B cell (primary cell): ENCODE measurements at regions not wholly inside any gene's neighbourhood (a gene's known extent, or its start where the extent isn't known, plus 50 kb on each side); places are given as distances from the start of the nearest gene placed in this dataset.

Source experiments
- ATAC-seq: fragments of 200-7000 bp; cut with Tn5 transposase; one replicate; pipeline ENCODE4 v1.10.0; 2021; ENCODE audit warnings: low read depth, mild to moderate bottlenecking, moderate number of reproducible peaks, moderate library complexity
- CTCF ChIA-PET: fragments of 350-600 bp; sonication (Branson Sonifier 250); formaldehyde crosslinking; loops from one replicate; lab custom pipeline; 2021; ENCODE audit warnings: antibody characterized with exemption, inconsistent platforms; lab: Charles Lee
- POLR2A ChIA-PET: fragments of 350-600 bp; sonication (Branson Sonifier 250); formaldehyde crosslinking; loops from one replicate; lab custom pipeline; 2021; ENCODE audit warnings: antibody characterized with exemption; lab: Charles Lee
- DNase-seq: peaks from one replicate; pipeline ENCODE4 v3.0.0; 2013
- H2AFZ ChIP-seq: 2 replicates; pipeline ENCODE4 v1.6.1; 2012; ENCODE audit warnings: mild to moderate bottlenecking, low read depth, low read length; ENCODE audit not compliant: insufficient read depth, poor library complexity, severe bottlenecking
- H3K27ac ChIP-seq, 2 donors: 1 replicate in 1 of 2; 2 replicates in 1 of 2; pipeline ENCODE4 v1.5.1; 2012 to 2013; ENCODE audit warnings: low read length in 2 of 2, mild to moderate bottlenecking in 2 of 2, moderate library complexity in 1 of 2
- H3K27me3 ChIP-seq, 4 experiments: fragments of 200-600 bp in 1 of 4; sonication (generic) in 1 of 4; replicated peaks in 1 of 4; 1 replicate in 2 of 4; 2 replicates in 2 of 4; pipeline versions ENCODE4 v1.6.1 to v1.7.0; 2013 to 2016; ENCODE audit warnings: low read length in 3 of 4, mild to moderate bottlenecking in 2 of 4, mixed read lengths in 1 of 4, moderate library complexity in 1 of 4; ENCODE audit not compliant: insufficient read depth in 4 of 4, control insufficient read depth in 3 of 4; ENCODE audit errors: control extremely low read depth in 1 of 4
- H3K36me3 ChIP-seq, 2 experiments: replicated peaks in 1 of 2; 1 replicate in 1 of 2; 2 replicates in 1 of 2; pipeline versions ENCODE4 v1.6.1 to v1.7.1; 2013; ENCODE audit warnings: low read length in 1 of 2; ENCODE audit not compliant: insufficient read depth in 2 of 2, control insufficient read depth in 1 of 2; ENCODE audit errors: control extremely low read depth in 1 of 2, extremely low read depth in 1 of 2
- H3K4me1 ChIP-seq, 2 donors: fragments of 200-600 bp in 1 of 2; sonication (generic) in 1 of 2; 1 replicate in 1 of 2; 2 replicates in 1 of 2; pipeline versions ENCODE4 v1.5.1 to v1.6.1; 2013 to 2017; ENCODE audit warnings: low read length in 2 of 2; ENCODE audit not compliant: control insufficient read depth in 2 of 2, insufficient read depth in 2 of 2
- H3K4me2 ChIP-seq: replicated peaks from 2 replicates; pipeline ENCODE3; 2012; ENCODE audit warnings: mild to moderate bottlenecking, low read depth, low read length; ENCODE audit not compliant: poor library complexity, severe bottlenecking
- H3K4me3 ChIP-seq, 5 experiments: fragments of 200-600 bp in 1 of 5; sonication (generic) in 1 of 5; 1 replicate in 3 of 5; 2 replicates in 2 of 5; pipeline versions ENCODE4 v1.5.1 to v1.7.0; 2011 to 2016; ENCODE audit warnings: low read length in 4 of 5, mild to moderate bottlenecking in 4 of 5, low read depth in 2 of 5, control low read depth in 1 of 5, moderate library complexity in 1 of 5; ENCODE audit not compliant: insufficient read depth in 1 of 5; ENCODE audit errors: control extremely low read depth in 1 of 5, extremely low read depth in 1 of 5
- H3K79me2 ChIP-seq: fragments of 200-600 bp; sonication (generic); one replicate; pipeline ENCODE4 v1.6.0; 2016; ENCODE audit warnings: low read length; ENCODE audit not compliant: control insufficient read depth, insufficient read depth
- H3K9ac ChIP-seq: fragments of 200-600 bp; sonication (generic); 2 replicates; pipeline ENCODE4 v1.6.1; 2017; ENCODE audit warnings: mild to moderate bottlenecking, low read length, moderate library complexity
- H3K9me3 ChIP-seq, 3 donors: one replicate each; pipeline versions ENCODE4 v1.6.1 to v1.7.1; 2013; ENCODE audit warnings: low read length in 2 of 3; ENCODE audit not compliant: control insufficient read depth in 2 of 3, insufficient read depth in 1 of 3; ENCODE audit errors: control extremely low read depth in 1 of 3
- H4K20me1 ChIP-seq: 2 replicates; pipeline ENCODE4 v1.6.0; 2012; ENCODE audit warnings: mild to moderate bottlenecking, low read length; ENCODE audit not compliant: insufficient read depth, control insufficient read depth, poor library complexity, severe bottlenecking
- H3K27ac Mint-ChIP-seq: one replicate; pipeline ENCODE4 v1.8.0; 2021; ENCODE audit warnings: mixed read lengths
- H3K27me3 Mint-ChIP-seq: one replicate; pipeline ENCODE4 v1.8.0; 2021; ENCODE audit warnings: mixed read lengths
- H3K4me1 Mint-ChIP-seq: one replicate; pipeline ENCODE4 v1.8.0; 2021; ENCODE audit warnings: mixed read lengths
- H3K4me3 Mint-ChIP-seq: one replicate; pipeline ENCODE4 v1.8.0; 2021; ENCODE audit warnings: mixed read lengths
- H3K9me3 Mint-ChIP-seq: one replicate; pipeline ENCODE4 v1.8.0; 2022; ENCODE audit warnings: mixed read lengths; ENCODE audit not compliant: insufficient read depth
- EZH2 ChIP-seq: IDR thresholded peaks from 2 replicates; pipeline ENCODE4 v1.6.1; 2012; ENCODE audit warnings: borderline replicate concordance, low read depth, mild to moderate bottlenecking, moderate library complexity, low read length; ENCODE audit not compliant: insufficient read depth, poor library complexity, severe bottlenecking
- intact Hi-C: fragments of 100-400 bp; cut with micrococcal nuclease; formaldehyde crosslinking; loops from one replicate; pipeline ENCODE4 v1.10.0; 2022
- TF ChIP-seq, protein P1 (sequence below): fragments of 200-600 bp; IDR thresholded peaks from one replicate; pipeline ENCODE4 v1.8.0; 2022; ENCODE audit warnings: antibody characterized with exemption, mild to moderate bottlenecking

DNA sequence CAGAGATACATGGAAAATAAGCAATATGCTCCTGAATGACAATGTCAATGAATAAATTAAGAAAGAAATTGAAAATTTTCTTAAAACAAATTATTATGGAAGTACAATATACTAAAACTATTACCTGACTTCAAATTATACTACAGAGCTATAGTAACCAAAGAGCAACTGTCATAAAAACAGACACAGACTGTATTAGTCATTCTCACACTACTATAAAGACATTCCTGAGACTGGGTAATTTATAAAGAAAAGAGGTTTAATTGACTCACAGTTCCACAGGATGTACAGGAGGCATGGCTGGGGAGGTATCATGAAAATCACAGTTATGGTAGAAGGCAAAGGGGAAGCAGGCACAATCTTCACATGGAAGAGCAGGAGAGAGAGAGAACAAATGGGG lies 60.0 kb upstream of the CYSLTR1 start:
- Mint-ChIP-seq H3K9me3 (peaks cover 3% of the 10 kb centered on the region), H3K27ac (no peak overlapping the region), H3K4me3 (no peak overlapping the region), H3K27me3 (no peaks in the 10 kb centered on the region), H3K4me1 (no peaks in the 10 kb centered on the region)
- Histone ChIP-seq H3K4me2 (no peak overlapping the region), H3K9me3 (peaks cover 0 to 9% (median 5%) of the 10 kb centered on the region in 3 donors), H2AFZ (no peak overlapping the region), H3K79me2 (no peaks in the 10 kb centered on the region), H3K27ac (no peak overlapping the region), H3K27me3 (no peaks in the 10 kb centered on the region), H3K4me1 (no peaks in the 10 kb centered on the region), H3K9ac (no peak overlapping the region), H4K20me1 (no peaks in the 10 kb centered on the region), H3K36me3 (no peaks in the 10 kb centered on the region), H3K4me3 (no peak overlapping the region)
- intact Hi-C loops: no loop called here
- TF ChIP-seq, protein P1, sequence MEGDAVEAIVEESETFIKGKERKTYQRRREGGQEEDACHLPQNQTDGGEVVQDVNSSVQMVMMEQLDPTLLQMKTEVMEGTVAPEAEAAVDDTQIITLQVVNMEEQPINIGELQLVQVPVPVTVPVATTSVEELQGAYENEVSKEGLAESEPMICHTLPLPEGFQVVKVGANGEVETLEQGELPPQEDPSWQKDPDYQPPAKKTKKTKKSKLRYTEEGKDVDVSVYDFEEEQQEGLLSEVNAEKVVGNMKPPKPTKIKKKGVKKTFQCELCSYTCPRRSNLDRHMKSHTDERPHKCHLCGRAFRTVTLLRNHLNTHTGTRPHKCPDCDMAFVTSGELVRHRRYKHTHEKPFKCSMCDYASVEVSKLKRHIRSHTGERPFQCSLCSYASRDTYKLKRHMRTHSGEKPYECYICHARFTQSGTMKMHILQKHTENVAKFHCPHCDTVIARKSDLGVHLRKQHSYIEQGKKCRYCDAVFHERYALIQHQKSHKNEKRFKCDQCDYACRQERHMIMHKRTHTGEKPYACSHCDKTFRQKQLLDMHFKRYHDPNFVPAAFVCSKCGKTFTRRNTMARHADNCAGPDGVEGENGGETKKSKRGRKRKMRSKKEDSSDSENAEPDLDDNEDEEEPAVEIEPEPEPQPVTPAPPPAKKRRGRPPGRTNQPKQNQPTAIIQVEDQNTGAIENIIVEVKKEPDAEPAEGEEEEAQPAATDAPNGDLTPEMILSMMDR: no peak
- no peak for TF ChIP-seq EZH2
- ATAC-seq (no peak), DNase-seq (no peak)
- POLR2A ChIA-PET: no interaction called here
- CTCF ChIA-PET: no interaction called here

DNA sequence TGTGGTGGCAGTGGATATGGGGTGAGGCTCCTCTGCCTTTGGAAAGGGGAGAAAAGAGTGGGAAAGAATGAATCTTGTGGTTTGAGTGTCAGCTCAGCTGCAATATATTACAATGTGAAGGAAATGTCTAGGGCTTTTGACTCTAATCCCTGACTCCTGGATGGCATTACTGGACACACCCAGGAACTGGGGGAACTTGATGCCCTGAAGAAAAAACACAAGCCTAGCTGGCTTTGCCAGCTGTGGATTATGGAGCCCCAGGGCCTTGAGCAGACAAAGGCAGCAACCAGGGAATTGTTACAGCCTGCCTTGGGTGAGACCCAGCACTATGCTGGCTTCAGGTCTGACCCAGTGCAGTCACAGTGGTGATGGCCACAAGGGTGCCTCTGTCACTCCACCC lies 57.1 kb upstream of the CYSLTR1 start:
- Histone ChIP-seq H3K27ac (no peak overlapping the region), H4K20me1 (no peaks in the 10 kb centered on the region), H2AFZ (no peak overlapping the region), H3K79me2 (no peaks in the 10 kb centered on the region), H3K27me3 (no peaks in the 10 kb centered on the region), H3K9ac (no peak overlapping the region), H3K36me3 (no peaks in the 10 kb centered on the region), H3K4me2 (no peak overlapping the region), H3K4me1 (no peaks in the 10 kb centered on the region), H3K4me3 (no peak overlapping the region), H3K9me3 (peaks cover 0 to 9% (median 5%) of the 10 kb centered on the region in 3 donors)
- ATAC-seq: no peak
- Mint-ChIP-seq H3K4me3 (no peak overlapping the region), H3K27me3 (no peaks in the 10 kb centered on the region), H3K27ac (no peak overlapping the region), H3K4me1 (no peaks in the 10 kb centered on the region), H3K9me3 (no peaks in the 10 kb centered on the region)
- intact Hi-C loops: no loop called here
- no peak for TF ChIP-seq EZH2
- TF ChIP-seq, protein P1: no peak
- CTCF ChIA-PET: no interaction called here
- POLR2A ChIA-PET: no interaction called here
- no peak for DNase-seq
